HepG2 (cell line): ENCODE measurements at regions not wholly inside any gene's neighbourhood (a gene's known extent, or its start where the extent isn't known, plus 50 kb on each side); places are given as distances from the start of the nearest gene placed in this dataset.

Source experiments
- ATAC-seq: fragments of 200-7000 bp; cut with Tn5 transposase; 3 replicates; pipeline ENCODE4 v1.9.1; 2020; ENCODE audit warnings: mild to moderate bottlenecking, moderate library complexity
- BruUV-seq: library from RNA; stranded (reverse); fragments of 400-500 nt; replicated peaks from 2 replicates; lab custom pipeline; 2021; lab: Mats Ljungman, UMichigan
- CTCF ChIA-PET: fragments of 300-600 bp; formaldehyde crosslinking; extraction: SDS; loops from one replicate; lab custom pipeline; 2021; ENCODE audit warnings: low total read pairs, inconsistent platforms, low intra/inter-chr PET ratio; lab: Yijun Ruan, JAX
- POLR2A ChIA-PET: fragments of 350-600 bp; sonication (Branson Sonifier 250); formaldehyde crosslinking; loops from one replicate; lab custom pipeline; 2020; ENCODE audit warnings: antibody characterized with exemption, inconsistent platforms; lab: Yijun Ruan, JAX
- DNase-seq: peaks from one replicate; pipeline ENCODE4 v3.0.0-alpha.2; 2015; ENCODE audit warnings: low spot score
- FAIRE-seq: peaks from 3 replicates; lab custom pipeline; 2011; peaks lifted over from hg19 to GRCh38; lab: Jason Lieb, UNC
- H2AFZ ChIP-seq: one replicate; pipeline ENCODE4 v1.6.1; 2011; ENCODE audit warnings: low read length, inconsistent platforms
- H3K27ac ChIP-seq: fragments of 300-600 bp; 3 replicates; pipeline ENCODE4 v1.8.0; 2011; ENCODE audit warnings: mixed run types, mild to moderate bottlenecking, mixed read lengths, low read length, inconsistent platforms; ENCODE audit not compliant: insufficient read depth; ENCODE audit errors: extremely low read length
- H3K27me3 ChIP-seq, 2 experiments: fragments of 200-600 bp in 1 of 2; 2 replicates in 1 of 2; 3 replicates in 1 of 2; pipeline versions ENCODE4 v1.6.0 to v1.8.0; 2011; ENCODE audit warnings: low read length in 2 of 2, mild to moderate bottlenecking in 2 of 2, moderate library complexity in 2 of 2, inconsistent platforms in 1 of 2; ENCODE audit not compliant: insufficient read depth in 2 of 2, control insufficient read depth in 1 of 2
- H3K36me3 ChIP-seq, 2 experiments: fragments of 200-600 bp in 1 of 2; replicated peaks in 1 of 2; 2 replicates in 1 of 2; 3 replicates in 1 of 2; pipeline versions ENCODE4 v1.5.1 to v1.8.0; 2011; ENCODE audit warnings: low read length in 2 of 2, inconsistent platforms in 1 of 2; ENCODE audit not compliant: insufficient read depth in 2 of 2, control insufficient read depth in 1 of 2
- H3K4me1 ChIP-seq: 2 replicates; pipeline ENCODE4 v1.5.1; 2012; ENCODE audit warnings: low read length, inconsistent platforms; ENCODE audit not compliant: insufficient read depth
- H3K4me2 ChIP-seq: 2 replicates; pipeline ENCODE4 v1.6.0; 2011; ENCODE audit warnings: low read depth, low read length, inconsistent platforms
- H3K4me3 ChIP-seq, 3 experiments: fragments of 200-600 bp in 1 of 3; sonication (generic), shearing (Covaris generic) in 1 of 3; replicated peaks in 1 of 3; 2 replicates each; pipeline ENCODE4 v1.5.1; 2011 to 2016; ENCODE audit warnings: low read length in 3 of 3, inconsistent platforms in 2 of 3, low read depth in 2 of 3, mild to moderate bottlenecking in 2 of 3, control low read depth in 1 of 3, mixed read lengths in 1 of 3; ENCODE audit not compliant: insufficient read depth in 1 of 3
- H3K79me2 ChIP-seq: one replicate; pipeline ENCODE4 v1.6.1; 2011; ENCODE audit warnings: low read length, inconsistent platforms; ENCODE audit not compliant: insufficient read depth
- H3K9ac ChIP-seq: 2 replicates; pipeline ENCODE4 v1.6.0; 2011; ENCODE audit warnings: mild to moderate bottlenecking, low read depth, low read length, inconsistent platforms; ENCODE audit not compliant: insufficient read depth
- H3K9me3 ChIP-seq: 2 replicates; pipeline ENCODE4 v1.5.1; 2012; ENCODE audit warnings: mild to moderate bottlenecking, low read length
- H4K20me1 ChIP-seq: 2 replicates; pipeline ENCODE4 v1.6.0; 2011; ENCODE audit warnings: inconsistent platforms, mild to moderate bottlenecking, low read length, moderate library complexity; ENCODE audit not compliant: insufficient read depth
- ESRRA ChIP-seq: sonication (generic); formaldehyde crosslinking; IDR thresholded peaks from 2 replicates; pipeline ENCODE4 v1.5.1; 2020; ENCODE audit warnings: mild to moderate bottlenecking, low read depth, missing genetic modification reagents
- FOXP4 ChIP-seq: sonication (generic); formaldehyde crosslinking; IDR thresholded peaks from 2 replicates; pipeline ENCODE4 v1.4.0; 2020; ENCODE audit warnings: missing genetic modification reagents
- HOXA9 ChIP-seq: sonication (generic); formaldehyde crosslinking; IDR thresholded peaks from 2 replicates; pipeline ENCODE4 v1.8.1; 2022; ENCODE audit warnings: missing genetic modification reagents, mild to moderate bottlenecking, moderate library complexity, borderline replicate concordance
- NFE2L1 ChIP-seq: sonication (generic); formaldehyde crosslinking; IDR thresholded peaks from 2 replicates; pipeline ENCODE4 v1.4.0; 2020; ENCODE audit warnings: missing genetic modification reagents, mild to moderate bottlenecking, borderline replicate concordance
- RBFOX2 ChIP-seq: fragments of 200-400 bp; formaldehyde crosslinking; IDR thresholded peaks from 2 replicates; pipeline ENCODE4 v1.6.1; 2017; ENCODE audit warnings: low read depth, mild to moderate bottlenecking, low read length
- SAFB2 ChIP-seq: sonication (generic); formaldehyde crosslinking; IDR thresholded peaks from 2 replicates; pipeline ENCODE4 v1.5.1; 2020; ENCODE audit warnings: missing genetic modification reagents, low read depth, mild to moderate bottlenecking, borderline replicate concordance
- SNAPC4 ChIP-seq: sonication (generic); formaldehyde crosslinking; IDR thresholded peaks from 2 replicates; pipeline ENCODE4 v1.4.0; 2020; ENCODE audit warnings: mild to moderate bottlenecking, missing genetic modification reagents
- YEATS4 ChIP-seq: sonication (generic); formaldehyde crosslinking; IDR thresholded peaks from 2 replicates; pipeline ENCODE4 v1.4.0; 2020; ENCODE audit warnings: missing genetic modification reagents, borderline replicate concordance
- ZBTB37 ChIP-seq: sonication (generic); formaldehyde crosslinking; IDR thresholded peaks from 2 replicates; pipeline ENCODE4 v1.4.0; 2020; ENCODE audit warnings: mild to moderate bottlenecking, missing genetic modification reagents
- ZNF503 ChIP-seq: sonication (generic); formaldehyde crosslinking; IDR thresholded peaks from 2 replicates; pipeline ENCODE4 v1.4.0; 2020; ENCODE audit warnings: missing genetic modification reagents
- ZZZ3 ChIP-seq: sonication (generic); formaldehyde crosslinking; IDR thresholded peaks from 2 replicates; pipeline ENCODE4 v1.4.0; 2020; ENCODE audit warnings: missing genetic modification reagents, mild to moderate bottlenecking, borderline replicate concordance
- WGBS: methylation state at CpG from one replicate; pipeline ENCODE4 v1.1.6; 2017; ENCODE audit warnings: low lambda C conversion rate; 5-methylcytosine and 5-hydroxymethylcytosine counted together
- in situ Hi-C: cut with HindIII; loops from 2 replicates; pipeline ENCODE4 v1.10.0; 2017; ENCODE audit warnings: low pct_unique_long_range_greater_than_20kb; ENCODE audit not compliant: extremely low pct_ligation_motif_present
- intact Hi-C: fragments of 100-400 bp; cut with micrococcal nuclease; formaldehyde crosslinking; loops from one replicate; pipeline ENCODE4 v1.10.0; 2022; ENCODE audit not compliant: unreplicated experiment

- Histone ChIP-seq H3K36me3 (no peaks in the 10 kb centered on the region), H3K79me2 (no peaks in the 10 kb centered on the region), H4K20me1 (no peaks in the 10 kb centered on the region), H3K9me3 (no peaks in the 10 kb centered on the region), H2AFZ (no peak overlapping the region), H3K4me3 (no peak overlapping the region), H3K27me3 (no peaks in the 10 kb centered on the region), H3K27ac (no peak overlapping the region), H3K4me2 (no peak overlapping the region), H3K9ac (no peak overlapping the region), H3K4me1 (no peaks in the 10 kb centered on the region)
- DNase-seq, result no peak
- FAIRE-seq, result no peak
- 3% methylated on average over 1 of the region's 1 CpG for WGBS
- intact Hi-C loops (no loop called here), in situ Hi-C loops (no loop called here)
- ChIA-PET POLR2A (no interaction called here), CTCF (no interaction called here)
- no TSS peak for BruUV-seq
- ATAC-seq, result no peak
- TF ChIP-seq YEATS4 (CRISPR knock-in tag) (no peak), ZNF503 (no peak), ESRRA (CRISPR knock-in tag) (no peak), FOXP4 (no peak), HOXA9 (no peak), RBFOX2 (no peak), ZZZ3 (CRISPR knock-in tag) (no peak), ZBTB37 (CRISPR knock-in tag) (no peak), SAFB2 (CRISPR knock-in tag) (no peak), SNAPC4 (no peak), NFE2L1 (CRISPR knock-in tag) (no peak)
These were observed 171.3 kb upstream of the NTF3 start for GRCh38 chr12:5260591-5261086.
